HL-60 (cell line): ENCODE measurements at regions not wholly inside any gene's neighbourhood (a gene's known extent, or its start where the extent isn't known, plus 50 kb on each side); places are given as distances from the start of the nearest gene placed in this dataset.
"Not testable (repeated sequence)": the region's sequence is repeated elsewhere in the genome, so short reads cannot be mapped to it uniquely, and the experiment has no call there.

Experiments used
- DNase-seq, 2 experiments: peaks; one replicate each; pipeline ENCODE4 v3.0.0-alpha.2; 2010 to 2020; ENCODE audit warnings: low read depth in 1 of 2, low spot score in 1 of 2
- H3K27ac ChIP-seq: fragments of 250-450 bp; sonication (Bioruptor Pico); replicated peaks from 2 replicates; pipeline ENCODE4 v1.5.1; 2020; ENCODE audit warnings: mild to moderate bottlenecking, moderate library complexity
- H3K27me3 ChIP-seq: fragments of 250-450 bp; sonication (Bioruptor Pico); 2 replicates; pipeline ENCODE4 v1.5.1; 2021; ENCODE audit warnings: mild to moderate bottlenecking, moderate library complexity; ENCODE audit not compliant: insufficient read depth, poor library complexity, severe bottlenecking
- H3K4me3 ChIP-seq: replicated peaks from 2 replicates; pipeline ENCODE4 v1.5.1; 2011; ENCODE audit warnings: mild to moderate bottlenecking, control low read depth, low read length; ENCODE audit not compliant: insufficient read depth
- CTCF ChIP-seq: IDR thresholded peaks from one replicate; pipeline ENCODE4 v1.5.1; 2011; ENCODE audit warnings: low read length, control low read depth, inconsistent platforms; ENCODE audit not compliant: insufficient read depth
- GABPA ChIP-seq: IDR thresholded peaks from 2 replicates; pipeline ENCODE4 v1.6.1; 2012; ENCODE audit warnings: low read depth
- POLR2AphosphoS5 ChIP-seq: IDR thresholded peaks from 2 replicates; pipeline ENCODE4 v1.6.1; 2012; ENCODE audit warnings: low read depth
- REST ChIP-seq: IDR thresholded peaks from 2 replicates; pipeline ENCODE4 v1.6.1; 2012; ENCODE audit warnings: low read depth; ENCODE audit not compliant: insufficient replicate concordance
- SPI1 ChIP-seq: IDR thresholded peaks from 2 replicates; pipeline ENCODE4 v1.6.1; 2012; ENCODE audit warnings: low read depth, mild to moderate bottlenecking, borderline replicate concordance

- DNase-seq = no peak
- no peaks in the 10 kb centered on the region for H3K27me3 ChIP-seq
Measured at GRCh38 chr12:90548595-90548994, 406.4 kb downstream of the CCER1 start.

GRCh38 chr12:90546511-90546910, 408.5 kb downstream of the CCER1 start:
- DNase-seq = no peak
- no peak for TF ChIP-seq GABPA
- Histone ChIP-seq H3K27me3 (no peaks in the 10 kb centered on the region), H3K4me3 (no peak overlapping the region), H3K27ac (no peak overlapping the region)

More at GRCh38 chr12:90548595-90548994, 406.4 kb downstream of the CCER1 start:
- Histone ChIP-seq H3K27ac (no peak overlapping the region), H3K4me3 (no peak overlapping the region)
- TF ChIP-seq POLR2AphosphoS5 (no peak), REST (no peak), GABPA (no peak), CTCF (no peak), SPI1 (no peak)

GRCh38 chr12:90543841-90544240, 411.1 kb downstream of the CCER1 start:
- TF ChIP-seq GABPA = no peak
- TF ChIP-seq SPI1 = no peak
- TF ChIP-seq REST = no peak
- TF ChIP-seq POLR2AphosphoS5 = no peak
- no peak for TF ChIP-seq CTCF
- no peak overlapping the region for H3K27ac ChIP-seq
- no peak overlapping the region for H3K4me3 ChIP-seq

GRCh38 chr12:90543374-90543773, 411.6 kb downstream of the CCER1 start:
- DNase-seq = no peak
- Histone ChIP-seq H3K27me3 (no peaks in the 10 kb centered on the region), H3K27ac (no peak overlapping the region), H3K4me3 (no peak overlapping the region)
- no peak for TF ChIP-seq POLR2AphosphoS5
- no peak for TF ChIP-seq CTCF
- no peak for TF ChIP-seq REST
- TF ChIP-seq GABPA = no peak
- TF ChIP-seq SPI1 = no peak

More at GRCh38 chr12:90543841-90544240, 411.1 kb downstream of the CCER1 start:
- H3K27me3 ChIP-seq = no peaks in the 10 kb centered on the region
- DNase-seq = no peak

GRCh38 chr12:90542852-90543251, 412.1 kb downstream of the CCER1 start:
- H3K27me3 ChIP-seq, DNase-seq, H3K27ac ChIP-seq, H3K4me3 ChIP-seq: not testable (repeated sequence)

- not testable (repeated sequence) for H3K27ac ChIP-seq, DNase-seq, H3K27me3 ChIP-seq, H3K4me3 ChIP-seq
Measured at GRCh38 chr12:90533828-90534227, 421.1 kb downstream of the CCER1 start.
